SU-DHL-6 (cell line): ENCODE measurements at regions not wholly inside any gene's neighbourhood (a gene's known extent, or its start where the extent isn't known, plus 50 kb on each side); places are given as distances from the start of the nearest gene placed in this dataset.

Experiments
- H2AFZ ChIP-seq: fragments of 200-600 bp; sonication (generic); 2 replicates; pipeline ENCODE4 v1.6.1; 2014; ENCODE audit warnings: low read depth, mild to moderate bottlenecking, moderate library complexity, mixed read lengths, antibody characterized with exemption, low read length; ENCODE audit not compliant: severe bottlenecking
- H3F3A ChIP-seq: fragments of 200-600 bp; shearing (Covaris generic); 2 replicates; pipeline ENCODE4 v1.6.0; 2016; ENCODE audit warnings: antibody characterized with exemption, mild to moderate bottlenecking; ENCODE audit not compliant: insufficient read depth
- H3K27ac ChIP-seq: fragments of 200-600 bp; sonication (generic); 2 replicates; pipeline ENCODE4 v1.5.1; 2016; ENCODE audit warnings: low read depth, mild to moderate bottlenecking, low read length, moderate library complexity, mixed read lengths
- H3K27me3 ChIP-seq: fragments of 200-600 bp; sonication (generic), shearing (Covaris generic); 2 replicates; pipeline ENCODE4 v1.6.0; 2014; ENCODE audit warnings: mild to moderate bottlenecking, low read length
- H3K36me3 ChIP-seq: fragments of 200-600 bp; sonication (generic); 2 replicates; pipeline ENCODE4 v1.6.1; 2014; ENCODE audit warnings: mild to moderate bottlenecking, low read length, mixed read lengths
- H3K4me2 ChIP-seq: fragments of 300-600, 200-600 bp; shearing (Covaris generic), sonication (generic); 2 replicates; pipeline ENCODE4 v1.6.0; 2014; ENCODE audit warnings: low read length, low read depth, mild to moderate bottlenecking; ENCODE audit not compliant: poor library complexity, severe bottlenecking
- H3K4me3 ChIP-seq: fragments of 200-600 bp; sonication (generic); 2 replicates; pipeline ENCODE4 v1.5.1; 2014; ENCODE audit warnings: antibody characterized with exemption, low read length, mild to moderate bottlenecking, mixed read lengths; ENCODE audit not compliant: insufficient read depth, poor library complexity, severe bottlenecking
- H3K79me2 ChIP-seq: fragments of 200-600 bp; sonication (generic); 2 replicates; pipeline ENCODE4 v1.6.1; 2014; ENCODE audit warnings: mild to moderate bottlenecking, low read length, moderate library complexity; ENCODE audit not compliant: insufficient read depth
- H3K9ac ChIP-seq: fragments of 200-600 bp; sonication (generic); 2 replicates; pipeline ENCODE4 v1.7.0; 2014; ENCODE audit warnings: mild to moderate bottlenecking, low read length
- H3K9me2 ChIP-seq: fragments of 200-600 bp; sonication (generic); replicated peaks from 2 replicates; pipeline ENCODE4 v1.6.1; 2014; ENCODE audit warnings: low read length; ENCODE audit not compliant: insufficient read depth
- H3K9me3 ChIP-seq: fragments of 200-600 bp; sonication (generic); 2 replicates; pipeline ENCODE4 v1.6.1; 2014; ENCODE audit warnings: low read length, mixed read lengths; ENCODE audit not compliant: insufficient read depth
- H4K20me1 ChIP-seq: fragments of 200-600 bp; sonication (generic); 2 replicates; pipeline ENCODE4 v1.6.1; 2014; ENCODE audit warnings: low read depth, mild to moderate bottlenecking, antibody characterized with exemption, low read length, moderate library complexity, mixed read lengths
- EZH2phosphoT487 ChIP-seq: fragments of 200-600 bp; sonication (generic), shearing (Covaris generic); conservative IDR thresholded peaks from 2 replicates; pipeline ENCODE4 v1.6.1; 2018; ENCODE audit warnings: mild to moderate bottlenecking, antibody characterized with exemption, low read length, moderate library complexity, mixed read lengths
- TF ChIP-seq, protein P1 (sequence below): fragments of 200-600 bp; sonication (generic); IDR thresholded peaks from one replicate; pipeline ENCODE4 v1.5.1; 2017; ENCODE audit warnings: antibody characterized with exemption, mild to moderate bottlenecking, low read length, moderate library complexity; ENCODE audit not compliant: insufficient read depth, poor library complexity, severe bottlenecking

DNA sequence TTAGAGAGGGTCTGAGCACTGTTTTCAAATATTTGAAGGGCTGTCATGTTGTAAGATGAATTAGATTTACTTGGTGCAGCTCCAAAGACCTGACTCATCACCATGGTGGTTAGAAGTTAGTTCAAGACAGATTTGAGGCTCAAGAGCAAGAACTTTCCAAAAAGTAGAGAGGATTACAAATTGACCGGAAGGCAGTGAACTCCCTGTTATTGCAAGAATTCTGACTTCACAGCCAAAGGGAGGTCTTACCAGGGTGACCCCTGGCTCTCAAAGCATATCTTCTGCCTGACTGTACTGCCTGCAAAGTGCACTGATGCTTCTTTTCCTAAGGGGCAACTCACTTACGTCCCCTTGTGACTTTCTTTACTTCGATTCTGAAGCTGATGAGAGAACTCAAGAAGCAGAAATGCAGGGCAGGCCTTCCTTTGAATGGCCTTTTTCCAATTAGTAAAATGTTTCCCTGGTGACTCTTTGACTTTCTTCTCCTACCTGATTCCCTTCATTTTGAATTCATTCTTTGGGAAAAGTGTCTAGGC lies 86.4 kb downstream of the NAV1 start:
- Histone ChIP-seq H3K27me3 (no peaks in the 10 kb centered on the region), H3K79me2 (no peaks in the 10 kb centered on the region), H3K27ac (no peak overlapping the region), H4K20me1 (no peaks in the 10 kb centered on the region), H3K4me2 (no peak overlapping the region), H3K9ac (no peak overlapping the region), H3K9me3 (no peaks in the 10 kb centered on the region), H3K4me3 (no peak overlapping the region), H2AFZ (no peak overlapping the region), H3F3A (no peaks in the 10 kb centered on the region), H3K9me2 (no peaks in the 10 kb centered on the region), H3K36me3 (no peaks in the 10 kb centered on the region)
- no peak for TF ChIP-seq EZH2phosphoT487
- TF ChIP-seq, protein P1, sequence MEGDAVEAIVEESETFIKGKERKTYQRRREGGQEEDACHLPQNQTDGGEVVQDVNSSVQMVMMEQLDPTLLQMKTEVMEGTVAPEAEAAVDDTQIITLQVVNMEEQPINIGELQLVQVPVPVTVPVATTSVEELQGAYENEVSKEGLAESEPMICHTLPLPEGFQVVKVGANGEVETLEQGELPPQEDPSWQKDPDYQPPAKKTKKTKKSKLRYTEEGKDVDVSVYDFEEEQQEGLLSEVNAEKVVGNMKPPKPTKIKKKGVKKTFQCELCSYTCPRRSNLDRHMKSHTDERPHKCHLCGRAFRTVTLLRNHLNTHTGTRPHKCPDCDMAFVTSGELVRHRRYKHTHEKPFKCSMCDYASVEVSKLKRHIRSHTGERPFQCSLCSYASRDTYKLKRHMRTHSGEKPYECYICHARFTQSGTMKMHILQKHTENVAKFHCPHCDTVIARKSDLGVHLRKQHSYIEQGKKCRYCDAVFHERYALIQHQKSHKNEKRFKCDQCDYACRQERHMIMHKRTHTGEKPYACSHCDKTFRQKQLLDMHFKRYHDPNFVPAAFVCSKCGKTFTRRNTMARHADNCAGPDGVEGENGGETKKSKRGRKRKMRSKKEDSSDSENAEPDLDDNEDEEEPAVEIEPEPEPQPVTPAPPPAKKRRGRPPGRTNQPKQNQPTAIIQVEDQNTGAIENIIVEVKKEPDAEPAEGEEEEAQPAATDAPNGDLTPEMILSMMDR = no peak

DNA sequence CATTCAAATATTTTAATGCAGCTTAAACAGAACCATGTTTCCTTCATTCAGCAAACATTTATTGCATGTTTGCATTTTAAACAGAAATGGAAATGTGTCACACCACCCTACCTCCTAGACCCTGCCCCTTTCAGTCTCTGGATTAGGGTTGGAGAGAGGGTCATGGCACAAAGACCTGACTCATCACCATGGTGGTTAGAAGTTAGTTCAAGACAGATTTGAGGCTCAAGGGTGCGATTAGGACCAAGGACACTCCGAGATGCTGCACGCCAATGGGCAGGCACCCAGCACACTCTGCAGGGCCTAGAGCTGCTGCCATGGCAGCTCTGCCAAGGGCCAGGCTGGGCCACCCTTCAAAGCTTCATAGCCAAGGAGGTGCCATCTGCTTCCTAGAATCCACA lies 86.9 kb downstream of the NAV1 start:
- TF ChIP-seq, protein P1 = no peak
- TF ChIP-seq EZH2phosphoT487 = no peak
- Histone ChIP-seq H3K4me3 (no peak overlapping the region), H3K27ac (no peak overlapping the region), H3K79me2 (no peaks in the 10 kb centered on the region), H2AFZ (no peak overlapping the region), H3K9me2 (no peaks in the 10 kb centered on the region), H3K4me2 (no peak overlapping the region), H3K27me3 (no peaks in the 10 kb centered on the region), H3K9me3 (no peaks in the 10 kb centered on the region), H4K20me1 (no peaks in the 10 kb centered on the region), H3K36me3 (no peaks in the 10 kb centered on the region), H3K9ac (no peak overlapping the region), H3F3A (no peaks in the 10 kb centered on the region)

DNA sequence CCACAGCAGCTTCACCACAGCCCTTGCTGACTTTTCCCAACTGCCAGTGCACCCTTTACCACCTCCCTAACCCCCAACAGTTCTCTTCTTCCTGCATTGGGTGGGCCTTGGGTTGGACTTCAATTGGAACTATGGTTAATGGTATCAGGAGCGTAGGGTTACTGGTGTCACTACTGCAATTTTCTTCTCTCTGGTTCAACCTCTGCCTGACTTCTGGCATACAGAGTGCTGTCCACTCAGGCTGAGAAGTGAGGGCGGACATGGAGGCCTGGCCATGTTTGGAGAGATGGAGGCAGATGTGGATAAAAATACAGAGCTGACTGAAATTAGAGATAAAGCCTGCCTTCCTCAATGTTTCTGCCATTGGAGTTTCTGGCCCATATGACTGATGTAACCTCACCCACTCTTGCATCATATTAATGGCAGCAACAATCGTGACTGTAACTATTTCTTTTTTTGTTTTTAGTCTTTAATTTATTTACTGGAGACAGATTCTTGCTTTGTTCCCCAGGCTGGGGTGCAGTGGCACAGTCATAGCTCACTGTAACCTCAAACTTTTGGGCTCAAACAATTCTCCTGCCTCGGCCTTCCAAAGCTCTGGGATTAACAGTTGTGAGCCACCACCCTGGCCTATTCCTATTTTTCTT lies 87.8 kb downstream of the NAV1 start:
- no peaks in the 10 kb centered on the region for H3F3A ChIP-seq
- H3K79me2 ChIP-seq = no peaks in the 10 kb centered on the region
- no peak overlapping the region for H2AFZ ChIP-seq
- no peak overlapping the region for H3K9ac ChIP-seq
- H3K36me3 ChIP-seq = no peaks in the 10 kb centered on the region
- H3K4me2 ChIP-seq = no peak overlapping the region
- no peaks in the 10 kb centered on the region for H3K27me3 ChIP-seq
- no peak overlapping the region for H3K4me3 ChIP-seq
- H3K27ac ChIP-seq = no peak overlapping the region
- no peak for TF ChIP-seq EZH2phosphoT487
- TF ChIP-seq, protein P1 = no peak
- H4K20me1 ChIP-seq = no peaks in the 10 kb centered on the region
- no peaks in the 10 kb centered on the region for H3K9me2 ChIP-seq
- no peaks in the 10 kb centered on the region for H3K9me3 ChIP-seq
